CD14-positive monocyte (primary cell): ENCODE measurements at regions not wholly inside any gene's neighbourhood (a gene's known extent, or its start where the extent isn't known, plus 50 kb on each side); places are given as distances from the start of the nearest gene placed in this dataset.

Experiments used
- DNase-seq, 3 donors: peaks; one replicate each; pipeline ENCODE4 v3.0.0-alpha.2; 2011 to 2022
- H2AFZ ChIP-seq: 2 replicates; pipeline ENCODE4 v1.6.0; 2012; ENCODE audit warnings: mild to moderate bottlenecking, low read depth, low read length, inconsistent platforms; ENCODE audit not compliant: insufficient read depth, poor library complexity, severe bottlenecking
- H3K27ac ChIP-seq, 2 donors: 1 replicate in 1 of 2; 2 replicates in 1 of 2; pipeline ENCODE4 v1.5.1; 2012 to 2013; ENCODE audit warnings: low read length in 2 of 2, control low read depth in 1 of 2, inconsistent platforms in 1 of 2, low read depth in 1 of 2, mild to moderate bottlenecking in 1 of 2
- H3K27me3 ChIP-seq, 2 donors: one replicate each; pipeline versions ENCODE4 v1.6.0 to v1.6.1; 2011 to 2013; ENCODE audit warnings: low read length in 2 of 2; ENCODE audit not compliant: control insufficient read depth in 2 of 2, insufficient read depth in 2 of 2
- H3K36me3 ChIP-seq, 2 donors: replicated peaks in 1 of 2; 1 replicate in 1 of 2; 2 replicates in 1 of 2; pipeline versions ENCODE4 v1.5.1 to v1.6.1; 2012 to 2013; ENCODE audit warnings: low read length in 2 of 2, control low read depth in 1 of 2, inconsistent platforms in 1 of 2, mild to moderate bottlenecking in 1 of 2; ENCODE audit not compliant: insufficient read depth in 2 of 2, control insufficient read depth in 1 of 2
- H3K4me1 ChIP-seq, 2 donors: 1 replicate in 1 of 2; 2 replicates in 1 of 2; pipeline versions ENCODE4 v1.5.1 to v1.6.1; 2012 to 2013; ENCODE audit warnings: low read length in 2 of 2, control low read depth in 1 of 2, inconsistent platforms in 1 of 2, mild to moderate bottlenecking in 1 of 2, moderate library complexity in 1 of 2; ENCODE audit not compliant: insufficient read depth in 2 of 2, control insufficient read depth in 1 of 2
- H3K4me2 ChIP-seq: replicated peaks from 2 replicates; pipeline ENCODE3; 2012; ENCODE audit warnings: low read length, moderate library complexity, mild to moderate bottlenecking; ENCODE audit not compliant: poor library complexity, severe bottlenecking; ENCODE audit errors: extremely low read depth
- H3K4me3 ChIP-seq, 3 experiments: fragments of 200-600 bp in 1 of 3; sonication (generic) in 1 of 3; replicated peaks in 1 of 3; 1 replicate in 2 of 3; 2 replicates in 1 of 3; pipeline ENCODE4 v1.5.1; 2011 to 2013; ENCODE audit warnings: low read length in 3 of 3, mild to moderate bottlenecking in 3 of 3, control low read depth in 2 of 3, low read depth in 2 of 3, inconsistent platforms in 1 of 3, moderate library complexity in 1 of 3
- H3K79me2 ChIP-seq: 2 replicates; pipeline ENCODE4 v1.6.0; 2012; ENCODE audit warnings: mild to moderate bottlenecking, control low read depth, inconsistent platforms, low read length, moderate library complexity; ENCODE audit not compliant: insufficient read depth
- H3K9ac ChIP-seq: 2 replicates; pipeline ENCODE4 v1.6.0; 2017; ENCODE audit warnings: low read length, mild to moderate bottlenecking; ENCODE audit not compliant: insufficient read depth, poor library complexity, severe bottlenecking
- H3K9me3 ChIP-seq, 2 donors: replicated peaks in 1 of 2; 1 replicate in 1 of 2; 2 replicates in 1 of 2; pipeline versions ENCODE4 v1.5.1 to v1.6.1; 2012 to 2013; ENCODE audit warnings: low read length in 2 of 2, control low read depth in 1 of 2; ENCODE audit not compliant: control insufficient read depth in 1 of 2, insufficient read depth in 1 of 2
- H4K20me1 ChIP-seq: 2 replicates; pipeline ENCODE4 v1.6.0; 2012; ENCODE audit warnings: mild to moderate bottlenecking, low read length, control low read depth, moderate library complexity; ENCODE audit not compliant: insufficient read depth
- H3K27ac Mint-ChIP-seq, 7 donors: one replicate each; pipeline ENCODE4 v1.8.0; 2020; ENCODE audit warnings: mild to moderate bottlenecking in 7 of 7, mixed read lengths in 7 of 7, moderate library complexity in 6 of 7, inconsistent platforms in 2 of 7
- H3K27me3 Mint-ChIP-seq, 3 donors: one replicate each; pipeline ENCODE4 v1.8.0; 2021 to 2022; ENCODE audit warnings: low read depth in 3 of 3, mild to moderate bottlenecking in 3 of 3, mixed read lengths in 3 of 3, moderate library complexity in 3 of 3, inconsistent platforms in 1 of 3
- H3K36me3 Mint-ChIP-seq, 2 donors: one replicate each; pipeline ENCODE4 v1.8.0; 2020; ENCODE audit warnings: mixed read lengths in 2 of 2, inconsistent platforms in 1 of 2, mild to moderate bottlenecking in 1 of 2
- H3K4me1 Mint-ChIP-seq: one replicate; pipeline ENCODE4 v1.8.0; 2020; ENCODE audit warnings: mild to moderate bottlenecking, mixed read lengths
- H3K4me3 Mint-ChIP-seq, 2 donors: one replicate each; pipeline ENCODE4 v1.8.0; 2020; ENCODE audit warnings: mild to moderate bottlenecking in 2 of 2, mixed read lengths in 2 of 2, moderate library complexity in 1 of 2
- H3K9me3 Mint-ChIP-seq, 7 donors: one replicate each; pipeline ENCODE4 v1.8.0; 2020 to 2022; ENCODE audit warnings: mixed read lengths in 7 of 7, mild to moderate bottlenecking in 6 of 7, moderate library complexity in 6 of 7, inconsistent platforms in 2 of 7
- WGBS: methylation state at CpG from one replicate; pipeline ENCODE4 v1.1.5; 2013; ENCODE audit warnings: missing lambda C conversion rate; ENCODE audit not compliant: insufficient coverage; 5-methylcytosine and 5-hydroxymethylcytosine counted together
- intact Hi-C, 2 donors: fragments of 100-400 bp; cut with micrococcal nuclease; formaldehyde crosslinking; loops; one replicate each; pipeline versions ENCODE4 v1.15.0 to v1.15.1; 2023
- TF ChIP-seq, protein P1 (sequence below): fragments of 200-600 bp; IDR thresholded peaks from one replicate; pipeline ENCODE4 v1.8.0; 2022; ENCODE audit warnings: antibody characterized with exemption, mild to moderate bottlenecking

- intact Hi-C loops: no loop called here
- WGBS: no CpG with 5 or more reads among the region's 3 CpGs
- H3K9me3 Mint-ChIP-seq: peaks cover 0 to 3% (median 0%) of the 10 kb centered on the region in 7 donors
- H2AFZ ChIP-seq: no peak overlapping the region
- H3K9ac ChIP-seq: no peak overlapping the region
- no peaks in the 10 kb centered on the region for H3K79me2 ChIP-seq
- no peak overlapping the region for H3K27ac Mint-ChIP-seq
- no peaks in the 10 kb centered on the region for H3K27me3 Mint-ChIP-seq
- no peak overlapping the region for H3K4me3 ChIP-seq
- no peak overlapping the region for H3K4me3 Mint-ChIP-seq
- H3K9me3 ChIP-seq: no peaks in the 10 kb centered on the region
- no peaks in the 10 kb centered on the region for H4K20me1 ChIP-seq
- no peak for DNase-seq
- peaks cover 29% of the 10 kb centered on the region for H3K4me1 Mint-ChIP-seq
- no peak overlapping the region for H3K27ac ChIP-seq
- H3K36me3 ChIP-seq: no peaks in the 10 kb centered on the region
- H3K4me2 ChIP-seq: no peak overlapping the region
- H3K27me3 ChIP-seq: no peaks in the 10 kb centered on the region
- TF ChIP-seq, protein P1, sequence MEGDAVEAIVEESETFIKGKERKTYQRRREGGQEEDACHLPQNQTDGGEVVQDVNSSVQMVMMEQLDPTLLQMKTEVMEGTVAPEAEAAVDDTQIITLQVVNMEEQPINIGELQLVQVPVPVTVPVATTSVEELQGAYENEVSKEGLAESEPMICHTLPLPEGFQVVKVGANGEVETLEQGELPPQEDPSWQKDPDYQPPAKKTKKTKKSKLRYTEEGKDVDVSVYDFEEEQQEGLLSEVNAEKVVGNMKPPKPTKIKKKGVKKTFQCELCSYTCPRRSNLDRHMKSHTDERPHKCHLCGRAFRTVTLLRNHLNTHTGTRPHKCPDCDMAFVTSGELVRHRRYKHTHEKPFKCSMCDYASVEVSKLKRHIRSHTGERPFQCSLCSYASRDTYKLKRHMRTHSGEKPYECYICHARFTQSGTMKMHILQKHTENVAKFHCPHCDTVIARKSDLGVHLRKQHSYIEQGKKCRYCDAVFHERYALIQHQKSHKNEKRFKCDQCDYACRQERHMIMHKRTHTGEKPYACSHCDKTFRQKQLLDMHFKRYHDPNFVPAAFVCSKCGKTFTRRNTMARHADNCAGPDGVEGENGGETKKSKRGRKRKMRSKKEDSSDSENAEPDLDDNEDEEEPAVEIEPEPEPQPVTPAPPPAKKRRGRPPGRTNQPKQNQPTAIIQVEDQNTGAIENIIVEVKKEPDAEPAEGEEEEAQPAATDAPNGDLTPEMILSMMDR: no peak
- H3K36me3 Mint-ChIP-seq: no peaks in the 10 kb centered on the region
- peaks cover 21 to 32% of the 10 kb centered on the region in 2 donors for H3K4me1 ChIP-seq
These were observed 179.4 kb upstream of the OLIG3 start for GRCh38 chr6:137673603-137674002.

DNA sequence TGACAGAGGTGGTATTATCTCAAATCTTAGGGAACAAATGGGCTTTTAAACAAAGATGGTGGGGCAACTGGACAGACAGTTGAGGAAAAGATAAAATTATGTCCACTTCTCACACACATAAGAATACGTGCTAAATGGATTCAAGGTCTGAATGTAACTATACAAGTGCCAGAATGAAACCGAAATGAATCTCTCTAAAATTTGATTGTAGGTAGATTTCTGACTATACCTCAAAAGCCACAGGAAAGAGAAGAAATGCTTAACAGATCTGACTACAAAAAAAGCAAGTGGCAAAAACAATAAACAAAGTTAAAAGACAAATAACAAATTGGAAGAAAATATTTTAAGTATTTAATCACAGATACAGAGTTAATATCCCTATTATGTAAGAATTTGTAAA is 182.7 kb upstream of the OLIG3 start:
- H4K20me1 ChIP-seq: no peaks in the 10 kb centered on the region
- no peak overlapping the region for H3K4me2 ChIP-seq
- intact Hi-C loops: no loop called here
- Mint-ChIP-seq H3K4me1 (peaks cover 34% of the 10 kb centered on the region), H3K36me3 (no peaks in the 10 kb centered on the region), H3K9me3 (no peaks in the 10 kb centered on the region), H3K4me3 (no peak overlapping the region), H3K27me3 (peaks cover 0 to 2% (median 0%) of the 10 kb centered on the region in 3 donors), H3K27ac (peak overlapping the region in 1 of 7 donors; percentile 41)
- H3K4me3 ChIP-seq: no peak overlapping the region
- H3K4me1 ChIP-seq: peaks cover 24 to 37% of the 10 kb centered on the region in 2 donors
- H3K9ac ChIP-seq: no peak overlapping the region
- no CpG with 5 or more reads among the region's 2 CpGs for WGBS
- no peak overlapping the region for H3K27ac ChIP-seq
- TF ChIP-seq, protein P1: no peak
- H3K36me3 ChIP-seq: no peaks in the 10 kb centered on the region
- no peaks in the 10 kb centered on the region for H3K79me2 ChIP-seq
- no peaks in the 10 kb centered on the region for H3K9me3 ChIP-seq
- H3K27me3 ChIP-seq: no peaks in the 10 kb centered on the region
- no peak overlapping the region for H2AFZ ChIP-seq
- DNase-seq: no peak
